Neuronal stem cell (in vitro differentiated cells): ENCODE measurements at regions not wholly inside any gene's neighbourhood (a gene's known extent, or its start where the extent isn't known, plus 50 kb on each side); places are given as distances from the start of the nearest gene placed in this dataset.
A peak's percentile ranks its signal among the peaks of the same experiment; 100 is the strongest.

Source experiments
- DNase-seq: peaks from one replicate; pipeline ENCODE4 v3.0.0-alpha.2; 2013; ENCODE audit warnings: low spot score
- H2AFZ ChIP-seq: one replicate; pipeline ENCODE4 v1.6.1; 2013; ENCODE audit warnings: mild to moderate bottlenecking, low read length, inconsistent platforms
- H2AK5ac ChIP-seq: 2 replicates; pipeline ENCODE4 v1.6.1; 2013; ENCODE audit warnings: low read depth, mild to moderate bottlenecking, inconsistent platforms, low read length, moderate library complexity, mixed read lengths
- H2BK120ac ChIP-seq: 2 replicates; pipeline ENCODE4 v1.6.1; 2013; ENCODE audit warnings: low read depth, mild to moderate bottlenecking, inconsistent platforms, low read length, moderate library complexity, mixed read lengths
- H2BK12ac ChIP-seq: one replicate; pipeline ENCODE4 v1.6.1; 2013; ENCODE audit warnings: low read length, inconsistent platforms
- H2BK15ac ChIP-seq: 2 replicates; pipeline ENCODE4 v1.6.1; 2013; ENCODE audit warnings: mild to moderate bottlenecking, low read length, inconsistent platforms, mixed read lengths
- H2BK5ac ChIP-seq: one replicate; pipeline ENCODE4 v1.6.1; 2013; ENCODE audit warnings: inconsistent platforms, mild to moderate bottlenecking, low read length, moderate library complexity
- H3K14ac ChIP-seq: one replicate; pipeline ENCODE4 v1.6.1; 2013; ENCODE audit warnings: low read length, inconsistent platforms
- H3K18ac ChIP-seq: 2 replicates; pipeline ENCODE4 v1.6.1; 2013; ENCODE audit warnings: low read length, inconsistent platforms
- H3K23ac ChIP-seq: 2 replicates; pipeline ENCODE4 v1.6.1; 2013; ENCODE audit warnings: low read depth, mild to moderate bottlenecking, mixed read lengths, low read length, inconsistent platforms; ENCODE audit not compliant: poor library complexity
- H3K27ac ChIP-seq: replicated peaks from 3 replicates; pipeline ENCODE4 v1.5.1; 2013; ENCODE audit warnings: low read length, inconsistent platforms
- H3K27me3 ChIP-seq, 3 experiments: 2 replicates each; pipeline ENCODE4 v1.6.1; 2013; ENCODE audit warnings: low read length in 3 of 3, mild to moderate bottlenecking in 2 of 3, inconsistent platforms in 1 of 3, low read depth in 1 of 3, mixed read lengths in 1 of 3, moderate library complexity in 1 of 3; ENCODE audit not compliant: control insufficient read depth in 3 of 3, insufficient read depth in 3 of 3
- H3K36me3 ChIP-seq, 2 donors: replicated peaks in 1 of 2; 2 replicates each; pipeline ENCODE4 v1.6.1; 2013; ENCODE audit warnings: low read length in 2 of 2; ENCODE audit not compliant: control insufficient read depth in 2 of 2, insufficient read depth in 2 of 2
- H3K4ac ChIP-seq: 2 replicates; pipeline ENCODE4 v1.6.1; 2013; ENCODE audit warnings: inconsistent platforms, mild to moderate bottlenecking, low read length, moderate library complexity
- H3K4me1 ChIP-seq, 2 donors: 1 replicate in 1 of 2; 2 replicates in 1 of 2; pipeline ENCODE4 v1.6.1; 2013; ENCODE audit warnings: low read length in 2 of 2, low read depth in 1 of 2; ENCODE audit not compliant: control insufficient read depth in 2 of 2, insufficient read depth in 1 of 2
- H3K4me2 ChIP-seq: one replicate; pipeline ENCODE4 v1.6.1; 2013; ENCODE audit warnings: mild to moderate bottlenecking, low read length, inconsistent platforms; ENCODE audit not compliant: insufficient read depth, poor library complexity, severe bottlenecking
- H3K4me3 ChIP-seq, 2 donors: 2 replicates each; pipeline ENCODE4 v1.5.1; 2013; ENCODE audit warnings: low read length in 2 of 2, mild to moderate bottlenecking in 2 of 2, inconsistent platforms in 1 of 2, moderate library complexity in 1 of 2
- H3K79me1 ChIP-seq: one replicate; pipeline ENCODE4 v1.6.1; 2013; ENCODE audit warnings: low read depth, mild to moderate bottlenecking, inconsistent platforms, low read length, moderate library complexity
- H3K9ac ChIP-seq: one replicate; pipeline ENCODE4 v1.6.1; 2013; ENCODE audit warnings: mild to moderate bottlenecking, low read depth, low read length, inconsistent platforms; ENCODE audit not compliant: poor library complexity
- H3K9me3 ChIP-seq, 2 donors: replicated peaks in 1 of 2; 2 replicates each; pipeline versions ENCODE3 to v1.6.1; 2013; ENCODE audit warnings: low read length in 2 of 2, mild to moderate bottlenecking in 2 of 2, inconsistent platforms in 1 of 2, low read depth in 1 of 2, mixed read lengths in 1 of 2, moderate library complexity in 1 of 2; ENCODE audit not compliant: control insufficient read depth in 2 of 2, insufficient read depth in 1 of 2
- H4K8ac ChIP-seq: one replicate; pipeline ENCODE4 v1.6.1; 2013; ENCODE audit warnings: low read depth, mild to moderate bottlenecking, inconsistent platforms, low read length, moderate library complexity
- H4K91ac ChIP-seq: one replicate; pipeline ENCODE4 v1.6.1; 2013; ENCODE audit warnings: low read length, low read depth, mild to moderate bottlenecking, inconsistent platforms; ENCODE audit not compliant: poor library complexity
- WGBS, 2 donors: extraction: QIAGEN DNeasy Blood & Tissue Kit; methylation state at CpG; one replicate each; pipeline ENCODE4 v1.1.7; 2013; ENCODE audit warnings: missing lambda C conversion rate in 2 of 2, mixed read lengths in 1 of 2; ENCODE audit not compliant: insufficient read length in 2 of 2, insufficient replicate concordance in 1 of 2; ENCODE audit errors: extremely low coverage in 2 of 2; 5-methylcytosine and 5-hydroxymethylcytosine counted together

DNA sequence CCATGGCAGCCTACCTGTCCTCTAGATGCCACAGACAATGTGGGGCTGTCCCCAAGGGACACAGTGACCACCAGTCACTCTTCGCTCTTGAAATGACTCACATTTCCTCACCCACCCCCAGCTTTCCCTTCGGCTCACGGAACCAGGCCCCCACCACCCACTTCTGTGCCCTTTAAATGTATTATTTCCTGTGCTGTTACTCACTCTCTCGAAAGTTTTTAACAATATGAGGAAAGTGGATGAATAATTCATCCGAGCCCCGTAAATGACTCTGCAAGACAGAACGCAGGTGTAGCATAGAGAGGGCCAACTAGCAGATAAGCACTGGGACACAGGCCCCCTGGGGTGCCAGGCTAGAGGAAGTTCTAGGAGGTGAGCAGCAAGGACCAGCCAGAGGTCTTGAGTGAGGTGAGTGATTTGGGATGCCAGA is 179.5 kb upstream of the TBL1X start:
- H3K79me1 ChIP-seq, result no peaks in the 10 kb centered on the region
- no peak overlapping the region for H2BK5ac ChIP-seq
- no peak overlapping the region for H3K4me3 ChIP-seq
- H3K27ac ChIP-seq, result no peak overlapping the region
- no peak overlapping the region for H3K9ac ChIP-seq
- no peak for DNase-seq
- H4K8ac ChIP-seq, result no peak overlapping the region
- WGBS, 2 donors, result no CpG with 5 or more reads among the region's 7 CpGs
- H3K14ac ChIP-seq, result no peak overlapping the region
- no peak overlapping the region for H2BK120ac ChIP-seq
- H2BK12ac ChIP-seq, result no peak overlapping the region
- no peak overlapping the region for H3K23ac ChIP-seq
- no peak overlapping the region for H2BK15ac ChIP-seq
- no peaks in the 10 kb centered on the region for H3K27me3 ChIP-seq
- no peaks in the 10 kb centered on the region for H3K9me3 ChIP-seq
- H3K4me1 ChIP-seq, result no peaks in the 10 kb centered on the region
- H3K36me3 ChIP-seq, result no peaks in the 10 kb centered on the region
- no peak overlapping the region for H2AFZ ChIP-seq
- no peak overlapping the region for H2AK5ac ChIP-seq
- H4K91ac ChIP-seq, result no peak overlapping the region
- H3K4ac ChIP-seq, result no peak overlapping the region
- H3K18ac ChIP-seq, result no peak overlapping the region
- no peak overlapping the region for H3K4me2 ChIP-seq

DNA sequence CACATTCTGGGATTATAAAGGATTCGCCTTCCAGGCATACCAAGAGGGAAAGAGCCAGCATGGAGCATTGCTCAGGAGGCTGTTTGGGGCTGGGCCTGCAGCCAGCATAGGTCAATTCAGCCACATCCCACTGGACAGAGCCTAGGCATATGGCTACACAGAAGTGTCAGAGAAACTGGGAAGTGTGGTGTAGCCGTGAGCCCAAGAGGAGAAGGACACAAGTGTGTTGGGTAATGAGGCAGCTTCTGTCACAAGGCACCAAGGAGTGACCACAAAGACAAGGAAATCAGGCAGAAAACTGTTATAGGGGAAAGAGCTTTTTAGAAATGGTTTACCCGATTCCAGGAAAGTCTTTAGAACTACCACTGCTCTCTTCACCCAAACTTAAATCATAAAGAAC is 178.6 kb upstream of the TBL1X start:
- H2BK15ac ChIP-seq, result no peak overlapping the region
- H2BK5ac ChIP-seq, result no peak overlapping the region

DNA sequence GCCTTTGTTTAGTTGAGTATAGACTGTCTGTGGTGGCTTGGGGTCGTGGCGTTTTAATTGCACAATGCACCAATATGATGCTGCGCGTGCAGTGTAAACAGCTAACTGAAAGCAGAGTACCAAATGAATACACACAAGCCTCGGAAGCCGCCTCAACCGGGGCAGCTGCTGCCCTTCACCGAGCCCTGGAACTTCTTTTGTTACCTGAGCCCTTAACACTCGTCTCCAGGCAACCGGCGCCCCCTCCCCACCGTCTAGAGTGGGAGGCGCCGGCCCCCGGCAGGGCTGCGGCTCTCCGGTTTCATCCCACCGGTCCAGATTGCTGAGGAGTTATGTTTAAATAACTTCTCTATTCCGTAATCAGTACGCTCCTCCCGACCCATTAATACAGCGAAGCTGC is 173.2 kb upstream of the TBL1X start:
- WGBS, 2 donors, result no CpG with 5 or more reads among the region's 22 CpGs
- Histone ChIP-seq H3K9me3 (no peaks in the 10 kb centered on the region), H2BK120ac (no peak overlapping the region), H2BK5ac (no peak overlapping the region), H2BK15ac (no peak overlapping the region), H3K9ac (no peak overlapping the region), H2BK12ac (no peak overlapping the region), H3K27ac (no peak overlapping the region), H2AFZ (peak overlapping the region; percentile 6), H3K14ac (no peak overlapping the region), H3K18ac (no peak overlapping the region), H3K4me1 (peaks cover 8 to 11% of the 10 kb centered on the region in 2 donors), H3K36me3 (no peaks in the 10 kb centered on the region), H2AK5ac (no peak overlapping the region), H3K27me3 (peaks cover 0 to 24% (median 6%) of the 10 kb centered on the region in 3 experiments), H3K23ac (no peak overlapping the region), H4K91ac (no peak overlapping the region), H3K4me2 (peak overlapping the region; percentile 54), H3K4me3 (peak overlapping the region in 1 of 2 donors; percentile 8), H3K79me1 (no peaks in the 10 kb centered on the region), H4K8ac (no peak overlapping the region), H3K4ac (no peak overlapping the region)
- DNase-seq, result peak; percentile 41

More for the DNA sequence above, 178.6 kb upstream of the TBL1X start:
- Histone ChIP-seq H3K79me1 (no peaks in the 10 kb centered on the region), H4K91ac (no peak overlapping the region), H2BK12ac (no peak overlapping the region), H3K27me3 (no peaks in the 10 kb centered on the region), H3K4ac (no peak overlapping the region), H2AFZ (no peak overlapping the region), H2BK120ac (no peak overlapping the region), H3K4me1 (peaks cover 0 to 2% of the 10 kb centered on the region in 2 donors), H2AK5ac (no peak overlapping the region), H3K27ac (no peak overlapping the region), H3K4me2 (no peak overlapping the region), H3K9me3 (no peaks in the 10 kb centered on the region), H3K23ac (no peak overlapping the region), H3K36me3 (no peaks in the 10 kb centered on the region), H3K14ac (no peak overlapping the region), H3K4me3 (no peak overlapping the region), H3K18ac (no peak overlapping the region), H3K9ac (no peak overlapping the region), H4K8ac (no peak overlapping the region)
- WGBS, 2 donors, result no CpG with 5 or more reads among the region's 3 CpGs
- no peak for DNase-seq

DNA sequence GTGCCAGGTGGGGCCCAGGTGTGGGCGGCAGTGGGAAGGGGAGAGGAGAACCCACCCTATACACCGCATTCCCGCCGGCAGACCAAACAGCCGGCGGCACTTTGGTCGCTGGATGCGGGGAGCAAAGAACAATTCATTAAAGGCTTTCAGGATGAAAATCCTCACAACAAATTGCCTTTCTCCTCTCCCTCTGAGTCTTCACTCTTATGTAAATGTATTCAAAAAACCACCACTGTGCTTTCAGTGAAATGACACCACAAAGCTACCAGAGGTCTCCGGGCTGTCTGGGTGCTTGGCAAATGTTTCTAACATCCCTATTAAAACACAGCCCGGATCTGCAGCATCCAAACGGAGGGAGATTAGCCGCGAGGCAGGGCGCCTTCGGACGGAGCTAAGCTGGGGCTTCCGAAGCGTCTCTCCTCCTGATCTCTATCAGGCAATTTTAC is 171.8 kb upstream of the TBL1X start:
- no peak for DNase-seq
- Histone ChIP-seq H2BK12ac (no peak overlapping the region), H2BK5ac (no peak overlapping the region), H3K4ac (no peak overlapping the region), H3K18ac (no peak overlapping the region), H3K4me1 (peaks cover 8 to 11% of the 10 kb centered on the region in 2 donors), H3K9ac (no peak overlapping the region), H3K14ac (no peak overlapping the region), H3K79me1 (no peaks in the 10 kb centered on the region), H4K91ac (no peak overlapping the region), H3K36me3 (no peaks in the 10 kb centered on the region), H2AK5ac (no peak overlapping the region), H3K4me2 (peak overlapping the region; percentile 33), H4K8ac (peak overlapping the region; percentile 17), H2BK15ac (no peak overlapping the region), H2BK120ac (no peak overlapping the region), H3K27me3 (peaks cover 0 to 24% (median 6%) of the 10 kb centered on the region in 3 experiments), H3K4me3 (no peak overlapping the region), H3K9me3 (no peaks in the 10 kb centered on the region), H2AFZ (no peak overlapping the region), H3K27ac (no peak overlapping the region), H3K23ac (no peak overlapping the region)
- WGBS, 2 donors, result no CpG with 5 or more reads among the region's 18 CpGs
